Fibroblast of skin of right biceps (primary cell): ENCODE measurements at regions not wholly inside any gene's neighbourhood (a gene's known extent, or its start where the extent isn't known, plus 50 kb on each side); places are given as distances from the start of the nearest gene placed in this dataset.
"Not testable (repeated sequence)": the region's sequence is repeated elsewhere in the genome, so short reads cannot be mapped to it uniquely, and the experiment has no call there.

Experiments used
- DNase-seq: peaks from one replicate; pipeline ENCODE4 v3.0.0-alpha.2; 2013

- DNase-seq = not testable (repeated sequence)
These were observed 52.6 kb upstream of the MRPS30 start for GRCh38 chr5:44756097-44756496.

- no peak for DNase-seq
These were observed 61.4 kb upstream of the MRPS30 start for GRCh38 chr5:44747396-44747795.

- no peak for DNase-seq
These were observed 68.1 kb upstream of the MRPS30 start for GRCh38 chr5:44740660-44741059.

DNA sequence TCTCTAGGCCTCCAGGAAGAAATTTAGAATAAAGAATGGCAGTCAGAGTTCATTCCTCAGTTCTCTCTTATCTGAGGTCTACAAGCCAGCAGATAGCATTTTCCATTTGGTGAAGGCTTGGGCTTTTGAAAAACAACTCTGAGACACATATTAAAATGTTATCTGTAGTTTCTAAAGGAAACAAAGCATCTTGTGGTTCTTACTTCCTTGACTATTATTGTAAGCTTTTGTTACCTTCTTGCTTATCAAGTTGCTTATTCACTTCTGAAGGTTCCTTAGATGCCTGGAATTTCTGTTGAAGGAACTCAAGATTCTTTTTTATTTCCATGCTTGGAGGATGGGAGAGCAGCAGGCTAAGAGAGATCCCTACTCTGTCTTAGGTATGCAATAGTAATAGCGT is 79.2 kb upstream of the MRPS30 start:
- DNase-seq = no peak

DNA sequence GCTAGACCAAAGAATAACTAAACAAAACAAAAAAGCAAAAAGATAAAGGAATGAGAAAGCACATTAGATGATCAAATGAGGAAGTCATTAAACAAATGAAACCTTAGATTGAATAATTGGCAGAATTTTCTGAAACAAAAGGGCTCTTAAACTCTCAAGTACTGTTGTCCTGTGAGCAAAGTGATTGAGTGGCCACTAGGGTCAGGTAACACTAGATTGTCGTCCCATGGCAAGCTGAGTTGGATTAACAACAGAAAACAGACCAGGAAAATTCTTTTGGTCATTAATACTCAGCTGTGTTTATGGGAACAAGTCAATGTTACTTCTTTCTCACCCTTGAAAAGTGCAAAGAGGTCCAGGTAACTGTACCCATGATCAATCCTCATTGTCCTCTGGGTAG is 81.6 kb upstream of the MRPS30 start:
- DNase-seq = no peak

DNA sequence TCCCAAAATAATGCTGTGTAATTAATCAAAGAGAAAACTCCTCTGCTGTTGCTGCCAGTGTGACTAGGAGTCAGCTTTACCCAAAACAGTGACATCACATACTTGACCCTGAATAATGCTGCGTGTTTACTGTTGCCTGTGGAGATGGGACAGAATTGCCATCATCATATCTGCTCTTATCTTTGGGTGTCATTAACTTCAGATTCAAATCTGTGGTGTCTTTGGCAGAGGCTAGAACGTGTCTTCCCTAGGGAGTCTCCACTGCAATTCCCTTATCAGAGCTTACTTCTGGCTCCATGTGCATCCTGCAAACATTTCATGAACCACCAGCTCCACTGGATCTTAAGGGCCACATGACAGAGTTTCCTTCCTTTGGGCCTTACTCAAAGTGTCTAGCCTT is 88.9 kb upstream of the MRPS30 start:
- no peak for DNase-seq

DNA sequence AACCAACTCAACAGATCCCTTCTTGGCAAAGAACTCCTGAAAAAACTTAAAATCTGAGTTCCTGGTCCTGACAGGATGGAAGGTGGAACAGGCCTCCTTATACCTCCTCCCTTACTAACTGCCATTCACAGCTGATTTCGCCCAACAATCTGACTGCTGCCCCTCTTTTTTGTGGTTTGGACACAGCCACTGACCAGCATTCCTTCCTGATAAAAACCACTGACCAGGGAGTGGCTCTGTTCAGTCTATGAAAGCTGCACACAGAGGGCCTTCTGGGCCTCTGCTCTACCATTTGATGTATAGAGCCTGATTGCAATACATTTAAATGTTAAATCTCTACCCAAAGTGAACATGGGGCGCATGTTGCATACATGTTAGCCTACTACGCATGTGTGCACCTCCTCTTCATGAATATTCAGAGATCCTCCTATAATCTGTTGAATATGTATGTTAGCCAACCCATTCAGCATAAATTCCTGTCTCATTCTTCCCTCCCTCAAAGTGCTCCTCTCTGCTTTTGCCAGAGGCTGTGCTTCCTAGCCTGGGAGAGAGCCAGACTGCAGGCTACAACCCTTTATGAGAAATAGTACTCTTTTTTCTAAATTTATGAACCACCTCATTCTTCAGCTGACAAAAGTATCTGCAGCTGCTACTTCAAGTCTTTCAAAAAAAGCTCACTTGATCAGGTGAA is 93.7 kb upstream of the MRPS30 start:
- DNase-seq = no peak

GRCh38 chr5:44713446-44713845 is 95.3 kb upstream of the MRPS30 start:
- no peak for DNase-seq

DNA sequence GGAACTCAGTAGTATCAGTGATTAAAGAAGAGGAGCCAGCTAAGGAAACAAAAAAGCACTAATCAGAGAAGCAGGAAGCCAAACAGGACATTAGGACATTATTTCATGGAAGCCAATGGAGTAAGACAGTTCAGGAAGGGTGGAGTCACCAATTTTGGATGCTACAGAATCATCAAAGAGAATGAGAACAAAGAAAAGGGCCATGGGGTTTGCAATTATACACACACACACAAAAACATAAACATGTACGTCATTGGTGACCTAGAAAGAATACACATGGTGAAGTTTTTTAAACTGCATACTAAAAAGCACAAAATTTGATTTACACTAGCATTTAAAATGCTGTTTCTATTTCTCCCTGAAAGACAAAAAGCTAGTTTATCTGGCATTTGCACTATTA is 96.8 kb upstream of the MRPS30 start:
- DNase-seq = no peak

DNA sequence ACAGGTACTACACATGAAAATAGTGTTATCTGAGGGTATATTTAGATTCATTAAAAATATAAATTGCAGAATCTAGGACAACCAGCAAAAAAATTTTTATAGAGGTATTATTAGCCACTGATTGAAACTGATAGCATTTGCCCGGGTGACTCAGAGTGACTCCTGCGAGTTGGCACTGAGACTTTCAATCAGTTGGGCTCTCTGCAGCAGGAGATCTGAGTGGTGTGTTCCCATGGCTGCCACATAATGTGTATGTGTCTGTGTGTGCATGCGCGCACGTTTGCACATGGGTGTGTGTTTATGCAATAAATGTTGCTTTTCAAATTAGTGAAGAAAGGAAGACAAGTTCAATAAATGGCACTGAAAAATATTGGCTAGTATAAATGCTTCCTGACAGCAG is 100.1 kb upstream of the MRPS30 start:
- DNase-seq = no peak

GRCh38 chr5:44707721-44708120 is 101.0 kb upstream of the MRPS30 start:
- DNase-seq = no peak

DNA sequence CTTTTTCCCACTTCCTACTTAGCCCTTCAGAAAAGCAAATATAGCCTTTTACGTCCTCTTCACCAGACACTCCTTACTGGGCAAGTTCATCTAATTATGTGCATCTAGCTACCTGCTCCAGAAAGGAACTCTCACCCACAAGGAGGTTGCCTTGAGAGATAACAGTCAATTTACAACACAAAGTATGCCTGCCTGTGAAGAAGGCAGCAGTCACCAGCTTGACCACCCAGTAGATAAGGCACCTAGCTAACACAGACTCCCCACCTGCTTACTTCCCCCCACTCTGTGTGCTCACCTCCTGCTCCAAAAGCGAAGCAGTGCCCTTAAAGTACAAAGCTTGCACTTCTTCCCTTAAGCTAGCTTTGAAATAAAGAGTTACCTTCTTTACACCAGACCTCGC is 111.7 kb upstream of the MRPS30 start:
- no peak for DNase-seq

GRCh38 chr5:44695259-44695658 is 113.5 kb upstream of the MRPS30 start:
- no peak for DNase-seq

DNA sequence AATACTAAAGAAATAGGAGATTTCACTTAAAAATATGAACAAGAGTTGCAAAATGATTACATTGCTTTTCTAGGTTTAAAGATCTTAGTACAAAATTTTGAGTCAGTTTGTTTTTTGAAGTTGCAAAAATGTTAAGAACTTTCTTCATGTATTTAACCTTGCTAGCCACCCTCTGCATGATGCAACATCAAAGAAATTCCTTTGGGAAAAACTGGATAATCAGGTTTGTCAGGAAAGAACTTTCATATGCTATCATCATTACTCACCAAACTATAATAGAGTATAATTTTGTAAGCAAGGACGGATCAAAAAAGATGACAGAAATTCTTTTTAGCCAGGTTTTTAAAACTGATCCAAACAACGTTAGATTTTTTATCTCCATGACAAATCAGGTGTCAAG is 116.9 kb upstream of the MRPS30 start:
- DNase-seq = no peak

- no peak for DNase-seq
These were observed 126.8 kb upstream of the MRPS30 start for GRCh38 chr5:44681906-44682305.

DNA sequence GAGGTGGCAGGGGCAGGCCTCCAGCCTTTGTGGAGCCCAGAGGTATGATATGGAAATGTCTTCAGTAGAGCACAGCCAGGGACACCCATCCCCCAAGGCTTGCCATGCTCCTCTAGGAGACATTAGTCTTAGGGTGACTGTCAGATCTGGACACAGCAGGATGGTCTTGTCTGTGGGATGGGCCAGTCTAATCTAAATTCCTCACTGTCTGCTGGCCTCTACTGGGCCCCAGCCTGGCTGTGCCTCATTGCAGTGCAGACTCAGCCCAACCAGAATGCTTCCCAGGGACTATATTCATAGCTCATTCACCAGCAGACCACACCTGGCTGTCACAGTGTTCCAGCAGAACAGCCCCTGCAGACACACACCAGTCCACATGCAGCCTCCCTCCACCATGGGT is 129.5 kb upstream of the MRPS30 start:
- DNase-seq = no peak

DNA sequence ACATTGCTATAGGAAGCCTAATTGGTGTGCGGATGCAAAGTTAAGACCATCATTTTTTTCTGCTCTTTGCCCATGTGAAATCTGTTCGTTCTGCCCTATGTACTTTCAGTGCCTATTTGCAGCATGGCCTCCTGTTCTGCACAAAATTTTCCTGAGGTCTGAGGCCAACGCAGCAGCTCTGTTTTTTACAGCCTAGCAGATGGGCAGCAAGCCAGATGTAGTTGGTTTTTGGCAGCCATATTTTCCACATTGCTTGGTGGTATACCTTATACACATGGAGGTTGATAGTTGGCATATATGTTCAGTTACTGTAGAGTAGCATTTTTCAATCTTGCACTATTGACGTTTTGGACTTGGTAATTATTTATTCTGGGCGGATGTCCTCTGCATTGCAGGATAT is 133.5 kb upstream of the MRPS30 start:
- DNase-seq = no peak

DNA sequence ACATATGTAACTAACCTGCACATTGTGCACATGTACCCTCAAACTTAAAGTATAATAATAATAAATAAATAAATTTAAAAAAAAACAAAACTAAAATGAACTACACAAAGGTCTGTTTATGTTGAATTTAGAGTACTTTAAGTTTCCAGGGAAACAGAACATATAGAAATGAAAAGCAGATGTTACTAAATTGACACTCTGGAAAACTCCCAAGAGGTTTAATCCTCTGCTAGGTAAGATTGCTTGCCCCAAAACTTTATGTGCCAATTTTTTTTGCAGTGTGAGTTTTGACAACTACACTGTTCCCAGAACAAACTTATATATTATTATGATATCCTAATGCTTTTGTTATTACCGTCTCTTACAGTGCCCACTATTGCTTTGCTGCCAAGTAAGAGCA is 134.3 kb upstream of the MRPS30 start:
- no peak for DNase-seq

DNA sequence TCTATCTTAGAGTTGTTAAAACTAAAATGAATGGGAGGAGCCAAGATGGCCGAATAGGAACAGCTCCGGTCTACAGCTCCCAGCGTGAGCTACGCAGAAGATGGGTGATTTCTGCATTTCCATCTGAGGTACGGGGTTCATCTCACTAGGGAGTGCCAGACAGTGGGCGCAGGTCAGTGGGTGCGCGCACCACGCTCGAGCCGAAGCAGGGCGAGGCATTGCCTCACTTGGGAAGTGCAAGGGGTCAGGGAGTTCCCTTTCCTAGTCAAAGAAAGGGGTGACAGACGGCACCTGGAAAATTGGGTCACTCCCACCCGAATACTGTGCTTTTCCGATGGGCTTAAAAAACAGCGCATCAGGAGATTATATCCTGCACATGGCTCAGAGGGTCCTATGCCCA is 140.3 kb upstream of the MRPS30 start:
- DNase-seq = not testable (repeated sequence)

DNA sequence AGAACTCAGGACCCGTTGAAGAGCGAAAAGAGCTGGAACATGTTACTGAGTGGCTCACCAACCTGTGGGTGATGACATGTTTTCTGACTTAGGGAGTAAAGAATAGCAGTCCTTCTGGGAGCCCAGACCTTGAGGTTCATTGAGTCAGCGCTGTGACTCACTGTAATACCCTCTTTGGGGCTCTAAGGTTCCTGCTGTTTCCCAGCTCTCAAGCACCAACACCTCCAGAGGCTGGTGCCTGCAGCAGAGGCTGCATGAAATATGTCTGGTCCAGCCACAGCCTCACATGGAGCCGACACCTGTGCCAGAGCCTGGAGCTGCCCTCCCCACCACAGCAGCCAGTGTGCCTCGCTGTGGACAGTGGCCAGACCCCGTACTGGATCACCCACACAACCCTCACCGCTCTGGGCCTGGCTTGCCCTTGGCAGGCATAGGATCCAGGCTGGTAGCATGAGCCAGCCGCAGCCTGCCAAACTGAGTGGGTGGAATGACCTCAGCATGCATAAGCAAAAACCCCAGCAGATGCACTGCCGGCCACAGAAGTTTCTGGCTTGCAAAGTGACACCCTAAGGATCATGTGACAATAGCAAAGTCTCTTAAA is 143.5 kb upstream of the MRPS30 start:
- no peak for DNase-seq

GRCh38 chr5:44664711-44665100 is 144.0 kb upstream of the MRPS30 start:
- DNase-seq = no peak

- DNase-seq = no peak
These were observed 144.6 kb upstream of the MRPS30 start for GRCh38 chr5:44663991-44664710.

DNA sequence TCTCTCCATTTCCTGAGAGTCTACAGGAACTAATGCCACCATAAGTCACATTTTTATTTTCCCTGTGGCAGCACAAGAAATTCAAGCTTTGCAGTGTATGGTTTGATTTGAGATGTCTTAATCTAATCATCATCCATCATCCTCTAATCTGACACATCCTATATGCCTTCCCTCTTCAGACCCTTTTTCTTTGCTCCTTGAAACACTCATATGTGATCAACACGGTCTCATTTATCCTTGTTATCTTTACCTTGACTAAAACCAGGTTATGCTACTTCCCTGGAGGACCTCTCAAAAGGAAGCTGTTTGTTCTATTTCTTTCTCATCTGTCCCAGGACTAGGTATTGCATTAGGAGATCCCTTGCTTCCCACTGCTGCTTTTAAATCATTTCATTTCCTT is 146.9 kb upstream of the MRPS30 start:
- no peak for DNase-seq

DNA sequence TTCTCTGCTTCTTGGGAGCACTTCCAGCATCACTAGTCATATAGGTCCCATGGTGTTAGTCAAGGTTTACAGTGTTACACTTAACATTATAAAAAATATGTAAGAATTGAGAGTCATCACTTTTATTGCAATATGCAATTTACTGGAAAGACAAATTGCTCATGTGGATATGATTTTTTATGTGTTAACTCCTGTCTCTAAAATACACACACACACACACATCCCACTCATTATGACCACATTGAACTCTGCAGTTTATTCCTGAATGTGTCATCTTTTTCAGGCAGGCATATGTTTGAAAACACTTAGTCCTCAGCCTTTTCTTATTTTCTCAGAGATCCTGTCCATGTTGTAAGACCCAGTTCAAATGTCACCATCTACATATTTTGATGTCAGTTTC is 148.5 kb upstream of the MRPS30 start:
- DNase-seq = no peak

GRCh38 chr5:44659334-44659733 is 149.4 kb upstream of the MRPS30 start:
- no peak for DNase-seq
